GM12892 (cell line): ENCODE measurements at regions not wholly inside any gene's neighbourhood (a gene's known extent, or its start where the extent isn't known, plus 50 kb on each side); places are given as distances from the start of the nearest gene placed in this dataset.

Experiments used
- POLR2A ChIP-seq: IDR thresholded peaks from 2 replicates; pipeline ENCODE4 v1.6.1; 2011; ENCODE audit warnings: low read depth, low read length, control low read depth
- POLR2AphosphoS5 ChIP-seq: IDR thresholded peaks from 2 replicates; pipeline ENCODE4 v1.6.1; 2011; ENCODE audit warnings: low read depth, low read length, control low read depth
- TAF1 ChIP-seq: IDR thresholded peaks from 2 replicates; pipeline ENCODE4 v1.6.1; 2011; ENCODE audit warnings: low read depth, mild to moderate bottlenecking, control low read depth, low read length, borderline replicate concordance

- TF ChIP-seq POLR2A (no peak), POLR2AphosphoS5 (no peak), TAF1 (no peak)
Observed at GRCh38 chr10:52703451-52703850, 69.1 kb downstream of the MBL2 start.
